DND-41 (cell line): ENCODE measurements at regions not wholly inside any gene's neighbourhood (a gene's known extent, or its start where the extent isn't known, plus 50 kb on each side); places are given as distances from the start of the nearest gene placed in this dataset.

Source experiments
- ATAC-seq: fragments of 200-7000 bp; cut with Tn5 transposase; 3 replicates; pipeline ENCODE4 v1.9.1; 2021; ENCODE audit warnings: low read depth; ENCODE audit not compliant: insufficient read depth
- DNase-seq: peaks from one replicate; pipeline ENCODE4 v3.0.0-alpha.2; 2020
- H2AFZ ChIP-seq: 2 replicates; pipeline ENCODE4 v1.6.0; 2012; ENCODE audit warnings: low read depth, low read length
- H3K27ac ChIP-seq: 2 replicates; pipeline ENCODE4 v1.5.1; 2012; ENCODE audit warnings: low read length, inconsistent platforms
- H3K27me3 ChIP-seq: fragments of 200-600 bp; sonication (generic); 2 replicates; pipeline ENCODE4 v1.6.0; 2012; ENCODE audit warnings: low read length, mild to moderate bottlenecking, inconsistent platforms; ENCODE audit not compliant: insufficient read depth, poor library complexity
- H3K36me3 ChIP-seq: 2 replicates; pipeline ENCODE4 v1.5.1; 2012; ENCODE audit warnings: low read length, inconsistent platforms; ENCODE audit not compliant: insufficient read depth
- H3K4me1 ChIP-seq: 2 replicates; pipeline ENCODE4 v1.5.1; 2012; ENCODE audit warnings: mild to moderate bottlenecking, low read length; ENCODE audit not compliant: insufficient read depth
- H3K4me2 ChIP-seq: 2 replicates; pipeline ENCODE4 v1.6.0; 2012; ENCODE audit warnings: mild to moderate bottlenecking, moderate library complexity, low read length, inconsistent platforms; ENCODE audit not compliant: insufficient read depth
- H3K4me3 ChIP-seq, 2 experiments: fragments of 200-600 bp in 1 of 2; shearing (Covaris generic) in 1 of 2; 2 replicates each; pipeline ENCODE4 v1.5.1; 2012 to 2016; ENCODE audit warnings: inconsistent platforms in 2 of 2, low read length in 2 of 2, mild to moderate bottlenecking in 2 of 2, low read depth in 1 of 2, moderate library complexity in 1 of 2
- H3K79me2 ChIP-seq: 2 replicates; pipeline ENCODE4 v1.6.0; 2012; ENCODE audit warnings: low read length, inconsistent platforms; ENCODE audit not compliant: insufficient read depth
- H3K9ac ChIP-seq: 2 replicates; pipeline ENCODE4 v1.6.0; 2012; ENCODE audit warnings: low read depth, mild to moderate bottlenecking, inconsistent platforms, low read length, moderate library complexity
- H3K9me3 ChIP-seq: 2 replicates; pipeline ENCODE4 v1.5.1; 2012; ENCODE audit warnings: low read length, moderate library complexity, mild to moderate bottlenecking, inconsistent platforms; ENCODE audit not compliant: insufficient read depth, severe bottlenecking
- H4K20me1 ChIP-seq: 2 replicates; pipeline ENCODE4 v1.6.0; 2012; ENCODE audit warnings: low read length; ENCODE audit not compliant: insufficient read depth
- CTCF ChIP-seq: IDR thresholded peaks from 2 replicates; pipeline ENCODE4 v1.5.1; 2012; ENCODE audit warnings: borderline replicate concordance, low read length, moderate library complexity, mild to moderate bottlenecking; ENCODE audit not compliant: poor library complexity, severe bottlenecking; ENCODE audit errors: extremely low read depth
- EZH2 ChIP-seq: IDR thresholded peaks from 3 replicates; pipeline ENCODE4 v1.6.1; 2012; ENCODE audit warnings: borderline replicate concordance, low read depth, mild to moderate bottlenecking, moderate library complexity, low read length, inconsistent platforms; ENCODE audit not compliant: severe bottlenecking

GRCh38 chr5:14069021-14069420, 74.1 kb upstream of the TRIO start:
- no peaks in the 10 kb centered on the region for H4K20me1 ChIP-seq
- H3K79me2 ChIP-seq, result no peaks in the 10 kb centered on the region
- TF ChIP-seq CTCF (no peak), EZH2 (no peak)
- H3K4me1 ChIP-seq, result no peaks in the 10 kb centered on the region
- no peaks in the 10 kb centered on the region for H3K36me3 ChIP-seq
- H3K4me2 ChIP-seq, result no peak overlapping the region
- DNase-seq, result no peak
- H3K9ac ChIP-seq, result no peak overlapping the region
- H3K9me3 ChIP-seq, result no peaks in the 10 kb centered on the region
- H2AFZ ChIP-seq, result no peak overlapping the region
- H3K27ac ChIP-seq, result no peak overlapping the region
- H3K27me3 ChIP-seq, result no peaks in the 10 kb centered on the region
- H3K4me3 ChIP-seq, result no peak overlapping the region
- ATAC-seq, result no peak

- no peak overlapping the region for H3K27ac ChIP-seq
- no peaks in the 10 kb centered on the region for H3K36me3 ChIP-seq
- H3K4me2 ChIP-seq, result no peak overlapping the region
- H3K9ac ChIP-seq, result no peak overlapping the region
- H3K27me3 ChIP-seq, result no peaks in the 10 kb centered on the region
- H3K4me1 ChIP-seq, result no peaks in the 10 kb centered on the region
- no peaks in the 10 kb centered on the region for H4K20me1 ChIP-seq
- no peak for DNase-seq
- H3K9me3 ChIP-seq, result no peaks in the 10 kb centered on the region
- TF ChIP-seq CTCF, result no peak
- no peak for TF ChIP-seq EZH2
- ATAC-seq, result no peak
- no peaks in the 10 kb centered on the region for H3K79me2 ChIP-seq
- no peak overlapping the region for H3K4me3 ChIP-seq
- no peak overlapping the region for H2AFZ ChIP-seq
These were observed 75.0 kb upstream of the TRIO start for GRCh38 chr5:14068136-14068535.

- Histone ChIP-seq H4K20me1 (no peaks in the 10 kb centered on the region), H3K36me3 (no peaks in the 10 kb centered on the region), H3K27me3 (no peaks in the 10 kb centered on the region), H3K27ac (no peak overlapping the region), H3K9me3 (no peaks in the 10 kb centered on the region), H3K79me2 (no peaks in the 10 kb centered on the region), H3K4me1 (no peaks in the 10 kb centered on the region), H3K4me3 (no peak overlapping the region), H3K9ac (no peak overlapping the region), H3K4me2 (no peak overlapping the region), H2AFZ (no peak overlapping the region)
- DNase-seq (no peak), ATAC-seq (no peak)
- TF ChIP-seq CTCF, result no peak
- no peak for TF ChIP-seq EZH2
These were observed 76.8 kb upstream of the TRIO start for GRCh38 chr5:14066326-14066725.

- H3K79me2 ChIP-seq, result no peaks in the 10 kb centered on the region
- no peak overlapping the region for H3K4me3 ChIP-seq
- H3K36me3 ChIP-seq, result no peaks in the 10 kb centered on the region
- no peak overlapping the region for H3K27ac ChIP-seq
- no peak overlapping the region for H3K9ac ChIP-seq
- DNase-seq (no peak), ATAC-seq (no peak)
- no peaks in the 10 kb centered on the region for H3K4me1 ChIP-seq
- H2AFZ ChIP-seq, result no peak overlapping the region
- TF ChIP-seq EZH2 (no peak), CTCF (no peak)
- no peaks in the 10 kb centered on the region for H3K9me3 ChIP-seq
- no peaks in the 10 kb centered on the region for H3K27me3 ChIP-seq
- no peak overlapping the region for H3K4me2 ChIP-seq
- no peaks in the 10 kb centered on the region for H4K20me1 ChIP-seq
These were observed 78.3 kb upstream of the TRIO start for GRCh38 chr5:14064841-14065240.
